GM23338 (cell line): ENCODE measurements at regions not wholly inside any gene's neighbourhood (a gene's known extent, or its start where the extent isn't known, plus 50 kb on each side); places are given as distances from the start of the nearest gene placed in this dataset.

Source experiments
- ATAC-seq: fragments of 200-7000 bp; cut with Tn5 transposase; 3 replicates; pipeline ENCODE4 v1.9.1; 2020
- DNase-seq: peaks from one replicate; pipeline ENCODE4 v3.0.0-alpha.2; 2015; ENCODE audit warnings: low spot score
- H2AFZ ChIP-seq: fragments of 200-600 bp; sonication (generic); 2 replicates; pipeline ENCODE4 v1.8.0; 2016; ENCODE audit warnings: antibody characterized with exemption, mild to moderate bottlenecking, moderate library complexity
- H3F3A ChIP-seq: fragments of 200-600 bp; sonication (generic); replicated peaks from 2 replicates; pipeline ENCODE4 v1.8.0; 2017; ENCODE audit warnings: antibody characterized with exemption, mixed run types, low read depth
- H3K27ac ChIP-seq: fragments of 200-600 bp; sonication (generic); 2 replicates; pipeline ENCODE4 v1.6.1; 2016; ENCODE audit warnings: low read depth
- H3K27me3 ChIP-seq: fragments of 200-600 bp; sonication (generic); 2 replicates; pipeline ENCODE4 v1.8.0; 2016; ENCODE audit warnings: mild to moderate bottlenecking, mixed run types, moderate library complexity; ENCODE audit not compliant: insufficient read depth
- H3K36me3 ChIP-seq: fragments of 200-600 bp; sonication (generic); 2 replicates; pipeline ENCODE4 v1.8.0; 2016; ENCODE audit warnings: mild to moderate bottlenecking; ENCODE audit not compliant: insufficient read depth
- H3K4me1 ChIP-seq: fragments of 200-600 bp; sonication (generic); 2 replicates; pipeline ENCODE4 v1.8.0; 2016; ENCODE audit warnings: mild to moderate bottlenecking, moderate library complexity; ENCODE audit not compliant: insufficient read depth
- H3K4me2 ChIP-seq: fragments of 200-600 bp; sonication (generic); 2 replicates; pipeline ENCODE4 v1.7.1; 2017; ENCODE audit warnings: mixed run types
- H3K4me3 ChIP-seq: fragments of 200-600 bp; sonication (generic); 2 replicates; pipeline ENCODE4 v1.6.1; 2016; ENCODE audit warnings: mixed run types
- H3K79me2 ChIP-seq: fragments of 200-600 bp; sonication (generic); replicated peaks from 2 replicates; pipeline ENCODE4 v1.8.0; 2017; ENCODE audit warnings: mild to moderate bottlenecking; ENCODE audit not compliant: insufficient read depth
- H3K9me2 ChIP-seq: fragments of 200-600 bp; sonication (generic); 2 replicates; pipeline ENCODE4 v1.8.0; 2017; ENCODE audit not compliant: insufficient read depth
- H4K20me1 ChIP-seq: fragments of 200-600 bp; sonication (generic); replicated peaks from 2 replicates; pipeline ENCODE4 v1.8.0; 2017; ENCODE audit warnings: mild to moderate bottlenecking; ENCODE audit not compliant: insufficient read depth
- H3K27ac Mint-ChIP-seq: 2 replicates; pipeline ENCODE4 v1.8.0; 2020; ENCODE audit warnings: inconsistent platforms, mild to moderate bottlenecking, moderate library complexity, mixed read lengths
- H3K27me3 Mint-ChIP-seq: 3 replicates; pipeline ENCODE4 v1.8.0; 2022; ENCODE audit warnings: low read depth, mild to moderate bottlenecking, moderate library complexity, mixed read lengths, inconsistent platforms; ENCODE audit not compliant: insufficient read depth, poor library complexity
- H3K36me3 Mint-ChIP-seq: 3 replicates; pipeline ENCODE4 v1.8.0; 2021; ENCODE audit warnings: low read depth, mild to moderate bottlenecking, inconsistent platforms, moderate library complexity, mixed read lengths
- H3K4me1 Mint-ChIP-seq: 3 replicates; pipeline ENCODE4 v1.8.0; 2020; ENCODE audit warnings: mild to moderate bottlenecking, inconsistent platforms, mixed read lengths
- H3K4me3 Mint-ChIP-seq: 3 replicates; pipeline ENCODE4 v1.8.0; 2021; ENCODE audit warnings: moderate library complexity, mild to moderate bottlenecking, inconsistent platforms, mixed read lengths
- H3K9me3 Mint-ChIP-seq: 3 replicates; pipeline ENCODE4 v1.8.0; 2020; ENCODE audit warnings: moderate library complexity, mild to moderate bottlenecking, inconsistent platforms, mixed read lengths
- EZH2phosphoT487 ChIP-seq: fragments of 200-600 bp; sonication (generic); IDR thresholded peaks from one replicate; pipeline ENCODE4 v1.8.1; 2018; ENCODE audit warnings: antibody characterized with exemption; ENCODE audit not compliant: unreplicated experiment
- JUNB ChIP-seq: IDR thresholded peaks from one replicate; pipeline ENCODE4 v1.6.1; 2016; ENCODE audit warnings: antibody characterized with exemption; ENCODE audit not compliant: unreplicated experiment
- POLR2AphosphoS5 ChIP-seq: IDR thresholded peaks from 2 replicates; pipeline ENCODE4 v1.6.1; 2016; ENCODE audit warnings: antibody characterized with exemption, low read depth
- ZNF114 ChIP-seq: fragments of 250-450 bp; sonication (Bioruptor Pico); IDR thresholded peaks from 2 replicates; pipeline ENCODE4 v1.5.0; 2020; ENCODE audit warnings: mild to moderate bottlenecking, moderate library complexity
- ZNF462 ChIP-seq: fragments of 250-450 bp; sonication (Bioruptor Pico); IDR thresholded peaks from 2 replicates; pipeline ENCODE4 v1.5.0; 2020; ENCODE audit warnings: mild to moderate bottlenecking, moderate library complexity
- TF ChIP-seq, protein P1 (sequence below): IDR thresholded peaks from 2 replicates; pipeline ENCODE4 v1.6.1; 2016; ENCODE audit warnings: antibody characterized with exemption

- no peak for TF ChIP-seq ZNF462 (CRISPR knock-in tag)
- no peak for TF ChIP-seq ZNF114 (CRISPR knock-in tag)
Observed at GRCh38 chr4:125744891-125745364, 430.2 kb downstream of the FAT4 start (continued).

GRCh38 chr4:125749354-125749753 is 434.6 kb downstream of the FAT4 start:
- DNase-seq (no peak), ATAC-seq (no peak)
- H2AFZ ChIP-seq: no peak overlapping the region
- H3K36me3 ChIP-seq: no peaks in the 10 kb centered on the region
- H3K4me3 ChIP-seq: no peak overlapping the region
- H3K4me2 ChIP-seq: no peak overlapping the region
- Mint-ChIP-seq H3K27ac (no peak overlapping the region), H3K36me3 (peaks cover 15% of the 10 kb centered on the region; the same call in 2 of the 3 replicates), H3K27me3 (peaks cover 3% of the 10 kb centered on the region), H3K4me3 (no peak overlapping the region), H3K4me1 (no peaks in the 10 kb centered on the region; the same call in 2 of the 3 replicates), H3K9me3 (peaks cover 14% of the 10 kb centered on the region)
- H3K79me2 ChIP-seq: no peaks in the 10 kb centered on the region
- H3K27me3 ChIP-seq: no peaks in the 10 kb centered on the region
- no peaks in the 10 kb centered on the region for H4K20me1 ChIP-seq
- H3K4me1 ChIP-seq: no peaks in the 10 kb centered on the region
- TF ChIP-seq, protein P1, sequence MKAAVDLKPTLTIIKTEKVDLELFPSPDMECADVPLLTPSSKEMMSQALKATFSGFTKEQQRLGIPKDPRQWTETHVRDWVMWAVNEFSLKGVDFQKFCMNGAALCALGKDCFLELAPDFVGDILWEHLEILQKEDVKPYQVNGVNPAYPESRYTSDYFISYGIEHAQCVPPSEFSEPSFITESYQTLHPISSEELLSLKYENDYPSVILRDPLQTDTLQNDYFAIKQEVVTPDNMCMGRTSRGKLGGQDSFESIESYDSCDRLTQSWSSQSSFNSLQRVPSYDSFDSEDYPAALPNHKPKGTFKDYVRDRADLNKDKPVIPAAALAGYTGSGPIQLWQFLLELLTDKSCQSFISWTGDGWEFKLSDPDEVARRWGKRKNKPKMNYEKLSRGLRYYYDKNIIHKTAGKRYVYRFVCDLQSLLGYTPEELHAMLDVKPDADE: no peak
- TF ChIP-seq EZH2phosphoT487 (no peak), POLR2AphosphoS5 (no peak), ZNF114 (CRISPR knock-in tag) (no peak), JUNB (no peak), ZNF462 (CRISPR knock-in tag) (no peak)
- no peaks in the 10 kb centered on the region for H3K9me2 ChIP-seq
- no peak overlapping the region for H3K27ac ChIP-seq
- no peaks in the 10 kb centered on the region for H3F3A ChIP-seq
